VCaP (cell line): ENCODE measurements at regions not wholly inside any gene's neighbourhood (a gene's known extent, or its start where the extent isn't known, plus 50 kb on each side); places are given as distances from the start of the nearest gene placed in this dataset.

Experiments
- H3K27ac ChIP-seq: fragments of 450-650 bp; 2 replicates; pipeline ENCODE4 v1.5.1; 2017
- CTCF ChIP-seq: fragments of 450-650 bp; conservative IDR thresholded peaks from 2 replicates; pipeline ENCODE4 v1.5.1; 2017; ENCODE audit warnings: mild to moderate bottlenecking, moderate library complexity

- H3K27ac ChIP-seq = no peak overlapping the region
- TF ChIP-seq CTCF = no peak
These were observed 60.1 kb upstream of the GPR26 start for GRCh38 chr10:123606006-123606405.

- H3K27ac ChIP-seq = no peak overlapping the region
- no peak for TF ChIP-seq CTCF
These were observed 59.2 kb upstream of the GPR26 start for GRCh38 chr10:123606955-123607354.

- no peak overlapping the region for H3K27ac ChIP-seq
- TF ChIP-seq CTCF = no peak
These were observed 58.8 kb upstream of the GPR26 start for GRCh38 chr10:123607386-123607785.

- no peak overlapping the region for H3K27ac ChIP-seq
- TF ChIP-seq CTCF = no peak
These were observed 58.1 kb upstream of the GPR26 start for GRCh38 chr10:123608047-123608446.

- no peak for TF ChIP-seq CTCF
- no peak overlapping the region for H3K27ac ChIP-seq
These were observed 54.9 kb upstream of the GPR26 start for GRCh38 chr10:123611243-123611642.

- no peak for TF ChIP-seq CTCF
- H3K27ac ChIP-seq = no peak overlapping the region
These were observed 54.3 kb upstream of the GPR26 start for GRCh38 chr10:123611876-123612275.

- H3K27ac ChIP-seq = no peak overlapping the region
- no peak for TF ChIP-seq CTCF
These were observed 52.8 kb upstream of the GPR26 start for GRCh38 chr10:123613346-123613850.
